Esophagus muscularis mucosa (tissue), 4 donors: ENCODE measurements at regions not wholly inside any gene's neighbourhood (a gene's known extent, or its start where the extent isn't known, plus 50 kb on each side); places are given as distances from the start of the nearest gene placed in this dataset.

ENCODE experiments used
- DNase-seq: peaks from one replicate; pipeline ENCODE4 v3.0.0-alpha.2; 2017; ENCODE audit errors: extremely low spot score
- H3K27ac ChIP-seq, 4 donors: fragments of 200-600 bp; sonication (generic); replicated peaks in 1 of 4; 1 replicate in 3 of 4; 2 replicates in 1 of 4; pipeline ENCODE4 v1.5.1; 2016 to 2019; ENCODE audit warnings: mild to moderate bottlenecking in 1 of 4
- H3K27me3 ChIP-seq, 4 donors: fragments of 200-600 bp; sonication (generic); one replicate each; pipeline versions ENCODE4 v1.5.1 to v1.6.0; 2016 to 2019
- H3K36me3 ChIP-seq, 4 donors: fragments of 200-600 bp; sonication (generic); one replicate each; pipeline ENCODE4 v1.5.1; 2016 to 2019
- H3K4me1 ChIP-seq, 4 donors: fragments of 200-600 bp; sonication (generic); one replicate each; pipeline ENCODE4 v1.5.1; 2016 to 2019
- H3K4me3 ChIP-seq, 4 donors: fragments of 200-600 bp; sonication (generic); 1 replicate in 2 of 4; 2 replicates in 2 of 4; pipeline ENCODE4 v1.5.1; 2016 to 2019; ENCODE audit warnings: mild to moderate bottlenecking in 4 of 4, moderate library complexity in 1 of 4
- H3K9me3 ChIP-seq, 4 donors: fragments of 200-600 bp; sonication (generic); 1 replicate in 3 of 4; 2 replicates in 1 of 4; pipeline ENCODE4 v1.5.1; 2016 to 2019
- CTCF ChIP-seq, 3 experiments: fragments of 200-600 bp in 2 of 3; fragments of 450-650 bp in 1 of 3; sonication (generic) in 2 of 3; IDR thresholded peaks; one replicate each; pipeline ENCODE4 v1.5.1; 2017 to 2019; ENCODE audit warnings: antibody characterized with exemption in 3 of 3, mild to moderate bottlenecking in 2 of 3, moderate library complexity in 1 of 3
- EP300 ChIP-seq: sonication (generic); formaldehyde crosslinking; IDR thresholded peaks from one replicate; pipeline ENCODE4 v1.6.1; 2017; ENCODE audit warnings: antibody characterized with exemption
- POLR2A ChIP-seq: fragments of 450-650 bp; IDR thresholded peaks from one replicate; pipeline ENCODE4 v1.6.1; 2017; ENCODE audit warnings: antibody characterized with exemption, moderate library complexity, mild to moderate bottlenecking, low read depth
- POLR2AphosphoS5 ChIP-seq, 2 donors: sonication (generic); formaldehyde crosslinking; IDR thresholded peaks; one replicate each; pipeline ENCODE4 v1.6.1; 2017; ENCODE audit warnings: antibody characterized with exemption in 2 of 2
- WGBS: methylation state at CpG from one replicate; pipeline ENCODE4 v1.1.5; 2018; 5-methylcytosine and 5-hydroxymethylcytosine counted together
- intact Hi-C: fragments of 100-400 bp; cut with DNase I; formaldehyde crosslinking; loops from one replicate; pipeline ENCODE4 v1.15.1; 2023

DNA sequence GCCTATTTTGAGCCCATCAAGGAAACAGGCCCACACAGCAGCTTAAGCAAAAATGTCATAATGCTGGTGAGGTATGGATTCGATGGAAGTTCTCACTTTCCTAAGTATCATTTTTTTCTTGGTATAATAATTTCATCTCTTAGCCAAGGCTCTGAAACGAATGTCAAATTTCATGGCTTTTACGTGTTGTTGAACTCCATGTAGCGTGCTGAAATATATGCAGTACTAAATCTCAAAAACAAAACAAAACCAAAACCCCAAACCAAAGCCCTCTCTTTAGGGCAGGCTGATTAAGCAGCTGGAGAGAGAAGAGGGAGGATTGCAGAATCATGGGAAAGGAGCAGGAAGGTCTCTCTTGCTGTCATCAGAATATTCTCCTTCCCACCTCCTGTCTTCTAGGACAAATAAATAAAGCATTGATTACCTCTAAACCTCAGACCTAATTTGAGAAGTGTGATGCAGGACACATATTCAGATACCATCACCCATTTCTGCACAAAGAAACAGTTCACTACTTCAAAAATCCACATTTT, 58.3 kb downstream of the TMEM174 start:
- peak; percentile 24 for DNase-seq
- Histone ChIP-seq H3K27ac (no peak overlapping the region), H3K36me3 (no peaks in the 10 kb centered on the region), H3K9me3 (no peaks in the 10 kb centered on the region), H3K4me3 (no peak overlapping the region), H3K4me1 (peaks cover 18 to 26% (median 24%) of the 10 kb centered on the region in 4 donors), H3K27me3 (peaks cover 0 to 66% (median 12%) of the 10 kb centered on the region in 4 donors)
- intact Hi-C loops, result no loop called here
- WGBS, result 80% methylated on average over 4 of the region's 4 CpGs
- TF ChIP-seq POLR2A, result no peak
- TF ChIP-seq EP300, result no peak
- no peak for TF ChIP-seq CTCF (IDR thresholded peaks at IDR 0.05)
- TF ChIP-seq POLR2AphosphoS5 (IDR thresholded peaks at IDR 0.05), result no peak

- TF ChIP-seq POLR2A, result no peak
- no peak for TF ChIP-seq POLR2AphosphoS5 (IDR thresholded peaks at IDR 0.05)
- no peak for TF ChIP-seq CTCF (IDR thresholded peaks at IDR 0.05)
- TF ChIP-seq EP300, result no peak
- Histone ChIP-seq H3K4me1 (peaks cover 18 to 26% (median 24%) of the 10 kb centered on the region in 4 donors), H3K36me3 (no peaks in the 10 kb centered on the region), H3K27me3 (peaks cover 0 to 71% (median 12%) of the 10 kb centered on the region in 4 donors), H3K9me3 (no peaks in the 10 kb centered on the region), H3K27ac (no peak overlapping the region), H3K4me3 (no peak overlapping the region)
- 61% methylated on average over 27 of the region's 58 CpGs for WGBS
- DNase-seq, result peak; percentile 74
- intact Hi-C loops, result no loop called here
Observed at GRCh38 chr5:73230264-73231245, 57.6 kb downstream of the TMEM174 start.

DNA sequence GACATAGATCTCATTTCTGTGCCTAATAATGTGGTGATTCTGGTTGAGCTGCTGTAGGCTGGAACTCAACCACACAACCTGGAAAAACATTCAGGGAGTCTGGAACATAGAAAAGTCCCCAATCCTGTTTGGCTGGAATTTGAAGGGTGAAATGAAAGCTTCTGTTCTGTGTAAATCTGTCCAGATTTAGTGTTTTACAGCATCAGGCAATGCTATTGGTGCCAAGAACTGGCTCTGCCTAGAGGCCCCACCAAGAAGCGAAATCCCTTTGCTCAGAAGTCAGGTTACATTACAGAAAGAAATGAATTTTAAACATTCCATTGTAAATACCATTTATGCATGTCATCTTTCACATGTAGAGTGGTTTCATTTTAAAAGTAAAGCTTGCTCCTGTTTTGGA, 56.3 kb downstream of the TMEM174 start:
- intact Hi-C loops, result no loop called here
- peak; percentile 3 for DNase-seq
- peaks cover 18 to 22% (median 21%) of the 10 kb centered on the region in 4 donors for H3K4me1 ChIP-seq
- no peaks in the 10 kb centered on the region for H3K36me3 ChIP-seq
- H3K27ac ChIP-seq, result no peak overlapping the region
- TF ChIP-seq POLR2AphosphoS5 (IDR thresholded peaks at IDR 0.05), result no peak
- TF ChIP-seq CTCF (IDR thresholded peaks at IDR 0.05), result no peak
- no peak for TF ChIP-seq POLR2A
- no peak for TF ChIP-seq EP300
- H3K27me3 ChIP-seq, result peaks cover 0 to 63% (median 12%) of the 10 kb centered on the region in 4 donors
- H3K4me3 ChIP-seq, result no peak overlapping the region
- 81% methylated on average over 1 of the region's 1 CpG for WGBS
- no peaks in the 10 kb centered on the region for H3K9me3 ChIP-seq

- peaks cover 0 to 51% (median 6%) of the 10 kb centered on the region in 4 donors for H3K27me3 ChIP-seq
- H3K36me3 ChIP-seq, result no peaks in the 10 kb centered on the region
- no peak for TF ChIP-seq POLR2AphosphoS5 (IDR thresholded peaks at IDR 0.05)
- no peak for TF ChIP-seq EP300
- no peak for TF ChIP-seq POLR2A
- no peaks in the 10 kb centered on the region for H3K9me3 ChIP-seq
- H3K27ac ChIP-seq, result no peak overlapping the region
- intact Hi-C loops, result no loop called here
- no peak overlapping the region for H3K4me3 ChIP-seq
- H3K4me1 ChIP-seq, result peaks cover 8 to 10% (median 9%) of the 10 kb centered on the region in 4 donors
- WGBS, result 67% methylated on average over 6 of the region's 7 CpGs
- DNase-seq, result peak; percentile 53
Observed at GRCh38 chr5:73228052-73228451, 55.1 kb downstream of the TMEM174 start.
